H1 (cell line): ENCODE measurements at regions not wholly inside any gene's neighbourhood (a gene's known extent, or its start where the extent isn't known, plus 50 kb on each side); places are given as distances from the start of the nearest gene placed in this dataset.

Experiments used
- CTCF ChIA-PET: fragments of 300-600 bp; sonication (Branson Sonifier 250); formaldehyde crosslinking; loops from one replicate; lab custom pipeline; 2021; ENCODE audit not compliant: partially characterized antibody; lab: Charles Lee
- POLR2A ChIA-PET: fragments of 300-600 bp; sonication (Branson Sonifier 250); formaldehyde crosslinking; loops from one replicate; lab custom pipeline; 2021; ENCODE audit warnings: inconsistent platforms; ENCODE audit not compliant: partially characterized antibody; lab: Charles Lee
- DNase-seq, 2 experiments: peaks; one replicate each; pipeline versions ENCODE4 v3.0.0 to v3.0.0-alpha.2; 2010 to 2022; ENCODE audit warnings: low spot score in 2 of 2, low read depth in 1 of 2, mixed read lengths in 1 of 2
- FAIRE-seq: peaks from 2 replicates; lab custom pipeline; 2011; peaks lifted over from hg19 to GRCh38; lab: Jason Lieb, UNC
- H2AFZ ChIP-seq: 2 replicates; pipeline ENCODE4 v1.8.1; 2012; ENCODE audit warnings: low read length, inconsistent platforms
- H2AK5ac ChIP-seq: 2 replicates; pipeline ENCODE4 v1.6.1; 2013; ENCODE audit warnings: low read depth, low read length
- H2BK120ac ChIP-seq: replicated peaks from 2 replicates; pipeline ENCODE3; 2013; ENCODE audit warnings: low read depth, low read length, inconsistent platforms
- H2BK12ac ChIP-seq: 2 replicates; pipeline ENCODE4 v1.6.1; 2013; ENCODE audit warnings: low read depth, low read length
- H2BK15ac ChIP-seq: 2 replicates; pipeline ENCODE4 v1.6.1; 2013; ENCODE audit warnings: low read length
- H2BK20ac ChIP-seq: 2 replicates; pipeline ENCODE4 v1.6.1; 2013; ENCODE audit warnings: low read length
- H2BK5ac ChIP-seq: 2 replicates; pipeline ENCODE4 v1.6.1; 2013; ENCODE audit warnings: low read depth, low read length
- H3K14ac ChIP-seq: 2 replicates; pipeline ENCODE4 v1.6.1; 2013; ENCODE audit warnings: inconsistent platforms; ENCODE audit not compliant: insufficient read length
- H3K18ac ChIP-seq: 2 replicates; pipeline ENCODE4 v1.6.1; 2013; ENCODE audit warnings: low read length; ENCODE audit errors: extremely low read depth
- H3K23ac ChIP-seq: 2 replicates; pipeline ENCODE4 v1.6.1; 2013; ENCODE audit warnings: inconsistent platforms; ENCODE audit not compliant: insufficient read length
- H3K23me2 ChIP-seq: 2 replicates; pipeline ENCODE4 v1.6.1; 2013; ENCODE audit warnings: low read depth, low read length
- H3K27ac ChIP-seq: 2 replicates; pipeline ENCODE4 v1.6.1; 2011; ENCODE audit warnings: low read depth, low read length, inconsistent platforms
- H3K27me3 ChIP-seq, 4 experiments: replicated peaks in 1 of 4; 1 replicate in 1 of 4; 2 replicates in 3 of 4; pipeline versions ENCODE4 v1.6.1 to v1.8.1; 2011 to 2013; ENCODE audit warnings: low read length in 3 of 4, mild to moderate bottlenecking in 3 of 4, inconsistent platforms in 2 of 4, mixed read lengths in 2 of 4, moderate library complexity in 1 of 4; ENCODE audit not compliant: control insufficient read depth in 3 of 4, insufficient read depth in 3 of 4; ENCODE audit errors: extremely low read depth in 1 of 4
- H3K36me3 ChIP-seq, 4 experiments: 2 replicates each; pipeline versions ENCODE4 v1.6.1 to v1.8.1; 2011 to 2013; ENCODE audit warnings: mild to moderate bottlenecking in 4 of 4, low read length in 3 of 4, moderate library complexity in 2 of 4, control low read depth in 1 of 4, inconsistent platforms in 1 of 4; ENCODE audit not compliant: insufficient read depth in 4 of 4, control insufficient read depth in 2 of 4
- H3K4ac ChIP-seq: replicated peaks from 2 replicates; pipeline ENCODE3; 2013; ENCODE audit warnings: low read length, low read depth, mixed read lengths, inconsistent platforms; ENCODE audit not compliant: insufficient read length
- H3K4me1 ChIP-seq, 4 experiments: replicated peaks in 1 of 4; 1 replicate in 1 of 4; 2 replicates in 3 of 4; pipeline versions ENCODE4 v1.6.1 to v1.8.1; 2011 to 2013; ENCODE audit warnings: low read length in 3 of 4, inconsistent platforms in 2 of 4, mixed read lengths in 1 of 4; ENCODE audit not compliant: insufficient read depth in 4 of 4, control insufficient read depth in 3 of 4
- H3K4me2 ChIP-seq, 2 experiments: 2 replicates each; pipeline versions ENCODE4 v1.6.1 to v1.8.1; 2011 to 2013; ENCODE audit warnings: low read depth in 2 of 2, low read length in 2 of 2, control low read depth in 1 of 2, inconsistent platforms in 1 of 2, mild to moderate bottlenecking in 1 of 2; ENCODE audit not compliant: insufficient read depth in 1 of 2
- H3K4me3 ChIP-seq, 4 experiments: fragments of 200-600, 300-600 bp in 1 of 4; sonication (generic), shearing (Covaris generic), sonication (Bioruptor Twin) in 1 of 4; 2 replicates each; pipeline versions ENCODE4 v1.5.1 to v1.8.1; 2011 to 2016; ENCODE audit warnings: low read length in 4 of 4, low read depth in 3 of 4, control low read depth in 2 of 4, inconsistent platforms in 2 of 4, mild to moderate bottlenecking in 2 of 4, mixed read lengths in 1 of 4, moderate library complexity in 1 of 4; ENCODE audit not compliant: insufficient read depth in 2 of 4; ENCODE audit errors: extremely low read depth in 1 of 4
- H3K56ac ChIP-seq: replicated peaks from 2 replicates; pipeline ENCODE3; 2013; ENCODE audit warnings: low read depth, mild to moderate bottlenecking, mixed read lengths, low read length, inconsistent platforms; ENCODE audit not compliant: insufficient read length
- H3K79me1 ChIP-seq: 2 replicates; pipeline ENCODE4 v1.6.1; 2013; ENCODE audit warnings: low read depth, low read length, control low read depth
- H3K79me2 ChIP-seq, 2 experiments: 2 replicates each; pipeline versions ENCODE4 v1.6.1 to v1.8.1; 2012 to 2013; ENCODE audit warnings: low read length in 2 of 2, mild to moderate bottlenecking in 2 of 2, inconsistent platforms in 1 of 2; ENCODE audit not compliant: insufficient read depth in 2 of 2, control insufficient read depth in 1 of 2
- H3K9ac ChIP-seq, 4 experiments: replicated peaks in 1 of 4; 1 replicate in 1 of 4; 2 replicates in 3 of 4; pipeline versions ENCODE4 v1.6.1 to v1.8.1; 2011 to 2013; ENCODE audit warnings: low read depth in 3 of 4, low read length in 3 of 4, control low read depth in 2 of 4, mild to moderate bottlenecking in 2 of 4, moderate library complexity in 2 of 4, inconsistent platforms in 1 of 4; ENCODE audit errors: extremely low read depth in 1 of 4
- H3K9me3 ChIP-seq, 2 experiments: 2 replicates each; pipeline versions ENCODE4 v1.6.1 to v1.8.1; 2012 to 2013; ENCODE audit warnings: mild to moderate bottlenecking in 2 of 2, moderate library complexity in 2 of 2, control low read depth in 1 of 2, inconsistent platforms in 1 of 2, low read depth in 1 of 2, low read length in 1 of 2, mixed read lengths in 1 of 2; ENCODE audit not compliant: insufficient read depth in 2 of 2
- H4K20me1 ChIP-seq, 2 experiments: replicated peaks in 1 of 2; 2 replicates each; pipeline versions ENCODE3 to v1.8.1; 2011 to 2013; ENCODE audit warnings: inconsistent platforms in 2 of 2, low read length in 2 of 2, mild to moderate bottlenecking in 1 of 2; ENCODE audit not compliant: insufficient read depth in 2 of 2, control insufficient read depth in 1 of 2
- H4K5ac ChIP-seq: 2 replicates; pipeline ENCODE4 v1.6.1; 2013; ENCODE audit warnings: low read length, low read depth, mixed read lengths, inconsistent platforms; ENCODE audit not compliant: insufficient read length
- H4K8ac ChIP-seq: 2 replicates; pipeline ENCODE4 v1.8.0; 2013; ENCODE audit warnings: mild to moderate bottlenecking, moderate library complexity, low read length, inconsistent platforms; ENCODE audit not compliant: insufficient read depth; ENCODE audit errors: extremely low read depth
- H4K91ac ChIP-seq: replicated peaks from 2 replicates; pipeline ENCODE3; 2013; ENCODE audit warnings: low read length, mixed read lengths, inconsistent platforms; ENCODE audit not compliant: insufficient read length
- ASH2L ChIP-seq: fragments of 200-600, 300-600 bp; sonication (generic); IDR thresholded peaks from one replicate; pipeline ENCODE4 v1.7.1; 2017; ENCODE audit warnings: low read length
- BACH1 ChIP-seq: IDR thresholded peaks from 2 replicates; pipeline ENCODE4 v1.6.1; 2012; ENCODE audit warnings: low read length, improper control_type of control experiment
- BRCA1 ChIP-seq: IDR thresholded peaks from 2 replicates; pipeline ENCODE4 v1.6.1; 2012; ENCODE audit warnings: low read depth, low read length, improper control_type of control experiment
- CHD1 ChIP-seq: IDR thresholded peaks from 2 replicates; pipeline ENCODE4 v1.6.1; 2012; ENCODE audit warnings: low read depth, low read length, improper control_type of control experiment
- EGR1 ChIP-seq: IDR thresholded peaks from 2 replicates; pipeline ENCODE4 v1.6.1; 2011; ENCODE audit warnings: low read depth, low read length, borderline replicate concordance
- MAFK ChIP-seq: IDR thresholded peaks from 2 replicates; pipeline ENCODE4 v1.6.1; 2012; ENCODE audit warnings: low read depth, mild to moderate bottlenecking, improper control_type of control experiment, low read length
- PHF8 ChIP-seq: fragments of 200-600 bp; sonication (generic); conservative IDR thresholded peaks from 2 replicates; pipeline ENCODE4 v1.7.1; 2012; ENCODE audit warnings: low read depth, mild to moderate bottlenecking, inconsistent platforms, low read length, moderate library complexity
- RFX5 ChIP-seq: IDR thresholded peaks from 2 replicates; pipeline ENCODE4 v1.6.1; 2011; ENCODE audit warnings: low read depth, low read length, improper control_type of control experiment, borderline replicate concordance
- SAP30 ChIP-seq: fragments of 300-600 bp; sonication (generic); IDR thresholded peaks from 2 replicates; pipeline ENCODE4 v1.7.1; 2012; ENCODE audit warnings: low read length, moderate library complexity, mild to moderate bottlenecking, inconsistent platforms; ENCODE audit not compliant: insufficient read depth, insufficient replicate concordance
- SP2 ChIP-seq: IDR thresholded peaks from 2 replicates; pipeline ENCODE4 v1.6.1; 2012; ENCODE audit warnings: mild to moderate bottlenecking, low read length, inconsistent platforms
- TAF1 ChIP-seq: IDR thresholded peaks from 2 replicates; pipeline ENCODE4 v1.6.1; 2011; ENCODE audit warnings: mild to moderate bottlenecking, low read depth, low read length
- TAF7 ChIP-seq: optimal IDR thresholded peaks from 2 replicates; pipeline ENCODE3; 2011; ENCODE audit warnings: low read depth, mild to moderate bottlenecking, inconsistent platforms, low read length, moderate library complexity, borderline replicate concordance
- WGBS, 2 experiments: shearing (Covaris generic) in 1 of 2; methylation state at CpG; one replicate each; pipeline versions ENCODE4 v1.1.6 to v1.1.7; 2013 to 2015; ENCODE audit warnings: low lambda C conversion rate in 2 of 2, mixed read lengths in 2 of 2, inconsistent platforms in 1 of 2, low coverage in 1 of 2, missing lambda C conversion rate in 1 of 2; ENCODE audit not compliant: insufficient replicate concordance in 2 of 2, insufficient coverage in 1 of 2, insufficient read length in 1 of 2; ENCODE audit errors: extremely low coverage in 1 of 2, missing lambda C conversion rate in 1 of 2; 5-methylcytosine and 5-hydroxymethylcytosine counted together
- TF ChIP-seq, protein P1 (sequence below), 3 experiments: IDR thresholded peaks; 1 replicate in 2 of 3; 2 replicates in 1 of 3; pipeline versions ENCODE4 v1.5.1 to v1.6.1; 2011; ENCODE audit warnings: low read length in 3 of 3, mild to moderate bottlenecking in 3 of 3, inconsistent platforms in 2 of 3, low read depth in 1 of 3, moderate library complexity in 1 of 3; ENCODE audit not compliant: insufficient read depth in 1 of 3; ENCODE audit errors: control extremely low read depth in 1 of 3

DNA sequence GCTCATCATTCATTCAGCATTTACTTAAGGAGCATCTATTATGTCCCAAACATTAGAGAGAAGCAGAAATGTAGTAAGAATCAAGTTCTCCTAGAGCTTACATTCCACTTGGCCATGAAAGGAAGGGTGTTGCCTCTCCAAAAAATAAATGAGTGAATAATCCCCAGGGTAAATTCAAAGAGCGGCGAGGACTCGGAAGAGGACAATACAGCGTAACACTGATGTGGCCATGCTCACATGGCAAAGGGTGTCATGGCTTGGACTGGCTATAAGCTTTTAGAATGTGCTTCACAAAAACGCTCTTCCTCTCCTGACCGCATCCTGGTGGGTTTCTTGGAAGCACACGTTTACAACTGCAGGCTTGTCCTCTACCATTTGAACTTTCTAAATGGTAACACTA lies 290.2 kb downstream of the IRS2 start:
- H3K23me2 ChIP-seq = no peaks in the 10 kb centered on the region
- H3K9ac ChIP-seq = no peak overlapping the region
- no peak overlapping the region for H3K27ac ChIP-seq
- H3K56ac ChIP-seq = no peak overlapping the region
- H3K4me1 ChIP-seq = 0 out of 7 replicates have a peak, but pooled peaks cover 0 to 1% (median 0%) of the 10 kb centered on the region in 4 experiments
- H3K18ac ChIP-seq = no peak overlapping the region
- H4K91ac ChIP-seq = no peak overlapping the region
- no peak overlapping the region for H2BK20ac ChIP-seq
- no peak overlapping the region for H3K23ac ChIP-seq
- no peak overlapping the region for H2AK5ac ChIP-seq
- no peak overlapping the region for H3K14ac ChIP-seq
- no peak overlapping the region for H3K4ac ChIP-seq
- H3K9me3 ChIP-seq = no peaks in the 10 kb centered on the region
- H2BK12ac ChIP-seq = no peak overlapping the region
- H3K27me3 ChIP-seq = no peaks in the 10 kb centered on the region
- FAIRE-seq = no peak
- no peak overlapping the region for H2BK15ac ChIP-seq
- ChIA-PET POLR2A (no interaction called here), CTCF (interaction anchor here (0.7 to 1.0 kb wide), 2 partner anchors 11 to 324 kb away, joined by 3 to 4 read pairs; no protein-coding TSS in a partner anchor)
- H4K5ac ChIP-seq = no peak overlapping the region
- H2AFZ ChIP-seq = no peak overlapping the region
- H3K36me3 ChIP-seq = no peaks in the 10 kb centered on the region
- no peaks in the 10 kb centered on the region for H3K79me2 ChIP-seq
- no peak overlapping the region for H3K4me2 ChIP-seq
- no peak overlapping the region for H3K4me3 ChIP-seq
- H2BK5ac ChIP-seq = no peak overlapping the region
- no peak overlapping the region for H2BK120ac ChIP-seq
- 96% methylated on average over 7 of the region's 7 CpGs; no CpG with 5 or more reads in 1 of the 2 experiments for WGBS, 2 experiments
- H4K20me1 ChIP-seq = no peaks in the 10 kb centered on the region
- DNase-seq = no peak
- no peak overlapping the region for H4K8ac ChIP-seq
- H3K79me1 ChIP-seq = no peaks in the 10 kb centered on the region
- TF ChIP-seq RFX5 (no peak), SP2 (no peak), TAF1 (no peak), ASH2L (no peak), MAFK (no peak), CHD1 (no peak), EGR1 (no peak), BRCA1 (no peak), PHF8 (no peak), SAP30 (no peak), TAF7 (no peak), BACH1 (no peak)
- TF ChIP-seq, protein P1, sequence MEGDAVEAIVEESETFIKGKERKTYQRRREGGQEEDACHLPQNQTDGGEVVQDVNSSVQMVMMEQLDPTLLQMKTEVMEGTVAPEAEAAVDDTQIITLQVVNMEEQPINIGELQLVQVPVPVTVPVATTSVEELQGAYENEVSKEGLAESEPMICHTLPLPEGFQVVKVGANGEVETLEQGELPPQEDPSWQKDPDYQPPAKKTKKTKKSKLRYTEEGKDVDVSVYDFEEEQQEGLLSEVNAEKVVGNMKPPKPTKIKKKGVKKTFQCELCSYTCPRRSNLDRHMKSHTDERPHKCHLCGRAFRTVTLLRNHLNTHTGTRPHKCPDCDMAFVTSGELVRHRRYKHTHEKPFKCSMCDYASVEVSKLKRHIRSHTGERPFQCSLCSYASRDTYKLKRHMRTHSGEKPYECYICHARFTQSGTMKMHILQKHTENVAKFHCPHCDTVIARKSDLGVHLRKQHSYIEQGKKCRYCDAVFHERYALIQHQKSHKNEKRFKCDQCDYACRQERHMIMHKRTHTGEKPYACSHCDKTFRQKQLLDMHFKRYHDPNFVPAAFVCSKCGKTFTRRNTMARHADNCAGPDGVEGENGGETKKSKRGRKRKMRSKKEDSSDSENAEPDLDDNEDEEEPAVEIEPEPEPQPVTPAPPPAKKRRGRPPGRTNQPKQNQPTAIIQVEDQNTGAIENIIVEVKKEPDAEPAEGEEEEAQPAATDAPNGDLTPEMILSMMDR (IDR thresholded peaks at IDR 0.05; ENCODE audit: control extremely low read depth in 1 of 3, insufficient read depth in 1 of 3, low read depth in 1 of 3, low read length in 3 of 3) = no peak
